HCT116 (cell line): ENCODE measurements at regions not wholly inside any gene's neighbourhood (a gene's known extent, or its start where the extent isn't known, plus 50 kb on each side); places are given as distances from the start of the nearest gene placed in this dataset.

Experiments used
- ATAC-seq: fragments of 200-7000 bp; cut with Tn5 transposase; 2 replicates; pipeline ENCODE4 v1.9.1; 2020; ENCODE audit warnings: mild to moderate bottlenecking, moderate library complexity
- BruUV-seq: library from RNA; stranded (reverse); fragments of 400-500 nt; replicated peaks from 2 replicates; lab custom pipeline; 2021; lab: Mats Ljungman, UMichigan
- CTCF ChIA-PET: fragments of 300-600 bp; sonication (Branson Sonifier 250); formaldehyde crosslinking; loops from one replicate; lab custom pipeline; 2021; ENCODE audit warnings: antibody characterized with exemption; lab: Charles Lee
- POLR2A ChIA-PET: fragments of 300-600, 350-600 bp; sonication (Branson Sonifier 250); formaldehyde crosslinking; loops from one replicate; lab custom pipeline; 2021; ENCODE audit warnings: antibody characterized with exemption; lab: Charles Lee
- RAD21 ChIA-PET, 2 experiments: fragments of 300-600 bp; sonication (Branson Sonifier 250); formaldehyde crosslinking; loops; one replicate each; lab custom pipeline; 2023; ENCODE audit warnings: low total read pairs in 2 of 2; ENCODE audit not compliant: uncharacterized antibody in 2 of 2, unreplicated experiment in 2 of 2, low non-redundant PET in 1 of 2; lab: Charles Lee
- DNase-seq: peaks from one replicate; pipeline ENCODE4 v3.0.0-alpha.2; 2010; ENCODE audit warnings: low read depth, low spot score
- H2AFZ ChIP-seq: fragments of 200-600 bp; shearing (Covaris generic), sonication (generic); 2 replicates; pipeline ENCODE4 v1.6.1; 2017; ENCODE audit warnings: low read depth, mixed run types, mixed read lengths, antibody characterized with exemption, low read length; ENCODE audit not compliant: poor library complexity, severe bottlenecking
- H3K27ac ChIP-seq: 2 replicates; pipeline ENCODE4 v1.5.1; 2012; ENCODE audit warnings: low read depth, low read length
- H3K27me3 ChIP-seq: fragments of 200-600 bp; sonication (generic); 2 replicates; pipeline ENCODE4 v1.6.1; 2016; ENCODE audit warnings: mixed run types, low read length, mixed read lengths; ENCODE audit not compliant: insufficient read depth
- H3K36me3 ChIP-seq, 2 experiments: fragments of 200-500 bp in 1 of 2; fragments of 200-600 bp in 1 of 2; sonication (Bioruptor generic) in 1 of 2; sonication (generic) in 1 of 2; 2 replicates each; pipeline versions ENCODE4 v1.5.1 to v1.6.1; 2014 to 2016; ENCODE audit warnings: low read length in 2 of 2, inconsistent platforms in 1 of 2, mixed read lengths in 1 of 2, mixed run types in 1 of 2; ENCODE audit not compliant: insufficient read depth in 2 of 2, control insufficient read depth in 1 of 2
- H3K4me1 ChIP-seq, 2 experiments: fragments of 200-600 bp in 1 of 2; sonication (generic) in 1 of 2; 2 replicates each; pipeline versions ENCODE4 v1.5.1 to v1.6.1; 2012 to 2017; ENCODE audit warnings: low read length in 2 of 2, inconsistent platforms in 1 of 2, mild to moderate bottlenecking in 1 of 2, mixed read lengths in 1 of 2, mixed run types in 1 of 2, moderate library complexity in 1 of 2; ENCODE audit not compliant: insufficient read depth in 2 of 2, control insufficient read depth in 1 of 2
- H3K4me2 ChIP-seq: fragments of 200-600 bp; sonication (generic); 2 replicates; pipeline ENCODE4 v1.6.1; 2017; ENCODE audit warnings: mixed run types, low read length, mixed read lengths
- H3K4me3 ChIP-seq, 2 experiments: fragments of 200-600 bp in 1 of 2; sonication (generic) in 1 of 2; replicated peaks in 1 of 2; 2 replicates each; pipeline ENCODE4 v1.5.1; 2011 to 2016; ENCODE audit warnings: low read length in 2 of 2, control low read depth in 1 of 2, low read depth in 1 of 2, mild to moderate bottlenecking in 1 of 2, mixed read lengths in 1 of 2, mixed run types in 1 of 2
- H3K79me2 ChIP-seq: fragments of 200-600 bp; sonication (generic); 2 replicates; pipeline ENCODE4 v1.6.1; 2017; ENCODE audit warnings: mild to moderate bottlenecking, mixed run types, low read length, moderate library complexity, mixed read lengths; ENCODE audit not compliant: insufficient read depth
- H3K9ac ChIP-seq: fragments of 200-600 bp; sonication (generic); 2 replicates; pipeline ENCODE4 v1.6.1; 2016; ENCODE audit warnings: low read length, mixed read lengths
- H3K9me2 ChIP-seq: fragments of 200-600 bp; sonication (generic), shearing (Covaris generic); 2 replicates; pipeline ENCODE4 v1.6.1; 2017; ENCODE audit warnings: mixed run types, mild to moderate bottlenecking, moderate library complexity; ENCODE audit not compliant: insufficient read depth
- H3K9me3 ChIP-seq, 2 experiments: fragments of 200-500 bp in 1 of 2; fragments of 200-600 bp in 1 of 2; sonication (Bioruptor generic) in 1 of 2; sonication (generic) in 1 of 2; 2 replicates each; pipeline ENCODE4 v1.6.1; 2014 to 2017; ENCODE audit warnings: low read length in 2 of 2, mixed read lengths in 2 of 2, inconsistent platforms in 1 of 2, low read depth in 1 of 2, mild to moderate bottlenecking in 1 of 2, mixed run types in 1 of 2, moderate library complexity in 1 of 2; ENCODE audit not compliant: control insufficient read depth in 1 of 2, insufficient read depth in 1 of 2
- H4K20me1 ChIP-seq: fragments of 200-600 bp; sonication (generic), shearing (Covaris generic); 2 replicates; pipeline ENCODE4 v1.6.1; 2017; ENCODE audit warnings: mixed run types, mild to moderate bottlenecking, moderate library complexity; ENCODE audit not compliant: insufficient read depth
- ATF3 ChIP-seq: IDR thresholded peaks from 2 replicates; pipeline ENCODE4 v1.6.1; 2012
- CBX3 ChIP-seq: IDR thresholded peaks from 2 replicates; pipeline ENCODE4 v1.6.1; 2012; ENCODE audit warnings: low read depth
- CEBPB ChIP-seq: IDR thresholded peaks from 2 replicates; pipeline ENCODE4 v1.6.1; 2012; ENCODE audit warnings: low read depth
- EGR1 ChIP-seq: IDR thresholded peaks from 2 replicates; pipeline ENCODE4 v1.6.1; 2012; ENCODE audit warnings: low read depth
- ELF1 ChIP-seq: IDR thresholded peaks from 2 replicates; pipeline ENCODE4 v1.6.1; 2012; ENCODE audit warnings: low read depth, borderline replicate concordance
- EZH2 ChIP-seq: fragments of 200-600 bp; sonication (generic); IDR thresholded peaks from 2 replicates; pipeline ENCODE4 v1.6.1; 2017; ENCODE audit warnings: antibody characterized with exemption, mixed run types
- FOSL1 ChIP-seq: IDR thresholded peaks from 2 replicates; pipeline ENCODE4 v1.6.1; 2012; ENCODE audit warnings: low read depth
- MAX ChIP-seq: IDR thresholded peaks from 2 replicates; pipeline ENCODE4 v1.6.1; 2012
- POLR2A ChIP-seq: IDR thresholded peaks from 2 replicates; pipeline ENCODE4 v1.7.0; 2011; ENCODE audit warnings: borderline replicate concordance; ENCODE audit not compliant: insufficient read depth, insufficient read length; ENCODE audit errors: extremely low read depth
- POLR2AphosphoS5 ChIP-seq: IDR thresholded peaks from 2 replicates; pipeline ENCODE4 v1.6.1; 2011; ENCODE audit warnings: mild to moderate bottlenecking, low read depth, low read length, moderate library complexity
- SIN3A ChIP-seq: IDR thresholded peaks from 2 replicates; pipeline ENCODE4 v1.6.1; 2012; ENCODE audit warnings: low read depth
- SRF ChIP-seq: IDR thresholded peaks from 2 replicates; pipeline ENCODE4 v1.6.1; 2012; ENCODE audit warnings: low read depth
- TCF7L2 ChIP-seq: IDR thresholded peaks from 2 replicates; pipeline ENCODE4 v1.7.0; 2011; ENCODE audit warnings: borderline replicate concordance, inconsistent platforms; ENCODE audit not compliant: insufficient read depth, insufficient read length; ENCODE audit errors: extremely low read depth
- YY1 ChIP-seq: IDR thresholded peaks from 2 replicates; pipeline ENCODE4 v1.6.1; 2011; ENCODE audit warnings: low read length, low read depth, moderate library complexity, mild to moderate bottlenecking; ENCODE audit not compliant: insufficient replicate concordance; ENCODE audit errors: extremely low read depth
- ZBTB33 ChIP-seq: IDR thresholded peaks from 2 replicates; pipeline ENCODE4 v1.6.1; 2011; ENCODE audit warnings: mild to moderate bottlenecking, low read length, moderate library complexity; ENCODE audit not compliant: insufficient replicate concordance; ENCODE audit errors: extremely low read depth
- ZNF274 ChIP-seq: fragments of 200-500 bp; sonication (Bioruptor generic); IDR thresholded peaks from 2 replicates; pipeline ENCODE4 v1.6.1; 2014; ENCODE audit warnings: mild to moderate bottlenecking, low read depth, low read length, inconsistent platforms
- intact Hi-C: fragments of 100-400 bp; cut with micrococcal nuclease; formaldehyde crosslinking; loops from 2 replicates; pipeline ENCODE4 v1.10.0; 2022
- TF ChIP-seq, protein P1 (sequence below), 3 experiments: fragments of 200-600 bp in 1 of 3; sonication (generic) in 1 of 3; IDR thresholded peaks in 2 of 3; conservative IDR thresholded peaks in 1 of 3; 2 replicates each; pipeline ENCODE4 v1.5.1; 2012 to 2017; ENCODE audit warnings: low read depth in 2 of 3, low read length in 2 of 3, antibody characterized with exemption in 1 of 3, borderline replicate concordance in 1 of 3, control low read depth in 1 of 3, mild to moderate bottlenecking in 1 of 3, mixed read lengths in 1 of 3, mixed run types in 1 of 3, moderate library complexity in 1 of 3; ENCODE audit not compliant: insufficient read depth in 1 of 3

GRCh38 chr4:81274460-81274859, 59.4 kb upstream of the PRKG2 start:
- ChIA-PET CTCF (no interaction called here), RAD21 (no interaction called here), POLR2A (no interaction called here)
- no peak overlapping the region for H3K27ac ChIP-seq
- H3K4me2 ChIP-seq = no peak overlapping the region
- no peak for ATAC-seq
- H3K79me2 ChIP-seq = no peaks in the 10 kb centered on the region
- H4K20me1 ChIP-seq = no peaks in the 10 kb centered on the region
- H3K36me3 ChIP-seq = no peaks in the 10 kb centered on the region
- H3K4me1 ChIP-seq = no peaks in the 10 kb centered on the region
- no peak overlapping the region for H3K4me3 ChIP-seq
- H3K9me2 ChIP-seq = no peaks in the 10 kb centered on the region
- intact Hi-C loops = no loop called here
- no peak overlapping the region for H3K9ac ChIP-seq
- no peaks in the 10 kb centered on the region for H3K27me3 ChIP-seq
- TF ChIP-seq YY1 (no peak), CBX3 (0 out of 2 replicates have a peak, but pooled peaks have one; percentile 30), ATF3 (no peak), POLR2AphosphoS5 (no peak), ELF1 (no peak), MAX (no peak)
- TF ChIP-seq, all 23 proteins: peak for 1
- no peaks in the 10 kb centered on the region for H3K9me3 ChIP-seq
- BruUV-seq = no TSS peak
- DNase-seq = no peak
- no peak overlapping the region for H2AFZ ChIP-seq

GRCh38 chr4:81272671-81273070, 57.6 kb upstream of the PRKG2 start:
- no peaks in the 10 kb centered on the region for H3K9me2 ChIP-seq
- no peak for DNase-seq
- H2AFZ ChIP-seq = no peak overlapping the region
- CTCF ChIA-PET = no interaction called here
- H3K27me3 ChIP-seq = no peaks in the 10 kb centered on the region
- POLR2A ChIA-PET = no interaction called here
- no peak overlapping the region for H3K9ac ChIP-seq
- no peak overlapping the region for H3K4me3 ChIP-seq
- H3K4me2 ChIP-seq = no peak overlapping the region
- no peaks in the 10 kb centered on the region for H3K36me3 ChIP-seq
- H3K9me3 ChIP-seq = no peaks in the 10 kb centered on the region
- no peaks in the 10 kb centered on the region for H3K4me1 ChIP-seq
- intact Hi-C loops = no loop called here
- ATAC-seq = no peak
- RAD21 ChIA-PET = no interaction called here
- H4K20me1 ChIP-seq = no peaks in the 10 kb centered on the region
- H3K79me2 ChIP-seq = no peaks in the 10 kb centered on the region
- no TSS peak for BruUV-seq
- no peak overlapping the region for H3K27ac ChIP-seq
- no peak for TF ChIP-seq POLR2A
- TF ChIP-seq EZH2 = no peak
- no peak for TF ChIP-seq EGR1
- TF ChIP-seq TCF7L2 = no peak
- no peak for TF ChIP-seq ZBTB33
- TF ChIP-seq YY1 = no peak
- TF ChIP-seq SIN3A = no peak
- no peak for TF ChIP-seq ZNF274
- TF ChIP-seq FOSL1 = no peak
- TF ChIP-seq SRF = no peak
- TF ChIP-seq POLR2AphosphoS5 = no peak
- TF ChIP-seq, protein P1, sequence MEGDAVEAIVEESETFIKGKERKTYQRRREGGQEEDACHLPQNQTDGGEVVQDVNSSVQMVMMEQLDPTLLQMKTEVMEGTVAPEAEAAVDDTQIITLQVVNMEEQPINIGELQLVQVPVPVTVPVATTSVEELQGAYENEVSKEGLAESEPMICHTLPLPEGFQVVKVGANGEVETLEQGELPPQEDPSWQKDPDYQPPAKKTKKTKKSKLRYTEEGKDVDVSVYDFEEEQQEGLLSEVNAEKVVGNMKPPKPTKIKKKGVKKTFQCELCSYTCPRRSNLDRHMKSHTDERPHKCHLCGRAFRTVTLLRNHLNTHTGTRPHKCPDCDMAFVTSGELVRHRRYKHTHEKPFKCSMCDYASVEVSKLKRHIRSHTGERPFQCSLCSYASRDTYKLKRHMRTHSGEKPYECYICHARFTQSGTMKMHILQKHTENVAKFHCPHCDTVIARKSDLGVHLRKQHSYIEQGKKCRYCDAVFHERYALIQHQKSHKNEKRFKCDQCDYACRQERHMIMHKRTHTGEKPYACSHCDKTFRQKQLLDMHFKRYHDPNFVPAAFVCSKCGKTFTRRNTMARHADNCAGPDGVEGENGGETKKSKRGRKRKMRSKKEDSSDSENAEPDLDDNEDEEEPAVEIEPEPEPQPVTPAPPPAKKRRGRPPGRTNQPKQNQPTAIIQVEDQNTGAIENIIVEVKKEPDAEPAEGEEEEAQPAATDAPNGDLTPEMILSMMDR (IDR thresholded peaks at IDR 0.05 in 2 of 3, conservative IDR thresholded peaks at IDR 0.05 in 1 of 3; ENCODE audit: borderline replicate concordance in 1 of 3, insufficient read depth in 1 of 3, low read depth in 2 of 3, low read length in 2 of 3) = no peak
- no peak for TF ChIP-seq ELF1
- TF ChIP-seq MAX = no peak
- TF ChIP-seq CEBPB = no peak
